Gastroesophageal sphincter (tissue), 4 donors: ENCODE measurements at regions not wholly inside any gene's neighbourhood (a gene's known extent, or its start where the extent isn't known, plus 50 kb on each side); places are given as distances from the start of the nearest gene placed in this dataset.

ENCODE experiments used
- ATAC-seq: fragments of 150-250 bp; one replicate; pipeline ENCODE4 v1.9.1; 2016; ENCODE audit warnings: mild to moderate bottlenecking, moderate library complexity
- H3K27ac ChIP-seq, 4 donors: fragments of 200-600 bp; sonication (generic) in 3 of 4; 1 replicate in 3 of 4; 2 replicates in 1 of 4; pipeline ENCODE4 v1.5.1; 2016 to 2019
- H3K27me3 ChIP-seq: fragments of 200-600 bp; sonication (generic); one replicate; pipeline ENCODE4 v1.5.1; 2019
- H3K36me3 ChIP-seq, 2 donors: fragments of 200-600 bp; sonication (generic); one replicate each; pipeline ENCODE4 v1.5.1; 2019; ENCODE audit warnings: control low read depth in 1 of 2
- H3K4me1 ChIP-seq, 3 donors: fragments of 200-600 bp; sonication (generic); 1 replicate in 2 of 3; 2 replicates in 1 of 3; pipeline ENCODE4 v1.5.1; 2016 to 2019; ENCODE audit warnings: control low read depth in 2 of 3
- H3K4me3 ChIP-seq, 2 donors: fragments of 200-600 bp; sonication (generic); one replicate each; pipeline ENCODE4 v1.5.1; 2019; ENCODE audit warnings: mild to moderate bottlenecking in 1 of 2, moderate library complexity in 1 of 2
- H3K9me3 ChIP-seq, 3 donors: fragments of 200-600 bp; sonication (generic); one replicate each; pipeline ENCODE4 v1.5.1; 2017 to 2019; ENCODE audit warnings: control low read depth in 2 of 3
- EP300 ChIP-seq: sonication (generic); formaldehyde crosslinking; IDR thresholded peaks from one replicate; pipeline ENCODE4 v1.6.1; 2017; ENCODE audit warnings: antibody characterized with exemption, mild to moderate bottlenecking
- POLR2A ChIP-seq, 2 donors: fragments of 450-650 bp; IDR thresholded peaks; one replicate each; pipeline ENCODE4 v1.6.1; 2017; ENCODE audit warnings: antibody characterized with exemption in 2 of 2, mild to moderate bottlenecking in 2 of 2, moderate library complexity in 1 of 2
- POLR2AphosphoS5 ChIP-seq: sonication (generic); formaldehyde crosslinking; IDR thresholded peaks from one replicate; pipeline ENCODE4 v1.6.1; 2017; ENCODE audit warnings: antibody characterized with exemption
- WGBS, 2 donors: methylation state at CpG; one replicate each; pipeline ENCODE4 v1.1.5; 2018; ENCODE audit warnings: low coverage in 1 of 2; 5-methylcytosine and 5-hydroxymethylcytosine counted together
- TF ChIP-seq, protein P1 (sequence below), 4 experiments: fragments of 200-600 bp in 2 of 4; fragments of 450-650 bp in 2 of 4; sonication (generic) in 1 of 4; IDR thresholded peaks; one replicate each; pipeline ENCODE4 v1.5.1; 2017 to 2019; ENCODE audit warnings: antibody characterized with exemption in 4 of 4, mild to moderate bottlenecking in 2 of 4, moderate library complexity in 2 of 4

GRCh38 chr4:35025152-35025834 is 1219.0 kb downstream of the ARAP2 start:
- no peak for ATAC-seq
- no peaks in the 10 kb centered on the region for H3K27me3 ChIP-seq
- no peak overlapping the region for H3K27ac ChIP-seq
- no peaks in the 10 kb centered on the region for H3K36me3 ChIP-seq
- no peaks in the 10 kb centered on the region for H3K9me3 ChIP-seq
- no peak overlapping the region for H3K4me3 ChIP-seq
- TF ChIP-seq POLR2A (IDR thresholded peaks at IDR 0.05): no peak
- TF ChIP-seq EP300: no peak
- TF ChIP-seq POLR2AphosphoS5: no peak
- TF ChIP-seq, protein P1, sequence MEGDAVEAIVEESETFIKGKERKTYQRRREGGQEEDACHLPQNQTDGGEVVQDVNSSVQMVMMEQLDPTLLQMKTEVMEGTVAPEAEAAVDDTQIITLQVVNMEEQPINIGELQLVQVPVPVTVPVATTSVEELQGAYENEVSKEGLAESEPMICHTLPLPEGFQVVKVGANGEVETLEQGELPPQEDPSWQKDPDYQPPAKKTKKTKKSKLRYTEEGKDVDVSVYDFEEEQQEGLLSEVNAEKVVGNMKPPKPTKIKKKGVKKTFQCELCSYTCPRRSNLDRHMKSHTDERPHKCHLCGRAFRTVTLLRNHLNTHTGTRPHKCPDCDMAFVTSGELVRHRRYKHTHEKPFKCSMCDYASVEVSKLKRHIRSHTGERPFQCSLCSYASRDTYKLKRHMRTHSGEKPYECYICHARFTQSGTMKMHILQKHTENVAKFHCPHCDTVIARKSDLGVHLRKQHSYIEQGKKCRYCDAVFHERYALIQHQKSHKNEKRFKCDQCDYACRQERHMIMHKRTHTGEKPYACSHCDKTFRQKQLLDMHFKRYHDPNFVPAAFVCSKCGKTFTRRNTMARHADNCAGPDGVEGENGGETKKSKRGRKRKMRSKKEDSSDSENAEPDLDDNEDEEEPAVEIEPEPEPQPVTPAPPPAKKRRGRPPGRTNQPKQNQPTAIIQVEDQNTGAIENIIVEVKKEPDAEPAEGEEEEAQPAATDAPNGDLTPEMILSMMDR (IDR thresholded peaks at IDR 0.05): no peak
- 63 to 71% methylated on average over 2 to 3 of the region's 3 CpGs for WGBS, 2 donors
- no peaks in the 10 kb centered on the region for H3K4me1 ChIP-seq

GRCh38 chr4:35038079-35038805 is 1206.1 kb downstream of the ARAP2 start:
- Histone ChIP-seq H3K27ac (no peak overlapping the region), H3K4me1 (no peaks in the 10 kb centered on the region), H3K27me3 (no peaks in the 10 kb centered on the region), H3K4me3 (no peak overlapping the region), H3K36me3 (no peaks in the 10 kb centered on the region), H3K9me3 (no peaks in the 10 kb centered on the region)
- ATAC-seq: no peak
- no CpG with 5 or more reads among the region's 29 CpGs for WGBS, 2 donors
- TF ChIP-seq, protein P1 (IDR thresholded peaks at IDR 0.05): no peak
- TF ChIP-seq POLR2A (IDR thresholded peaks at IDR 0.05): no peak
- no peak for TF ChIP-seq POLR2AphosphoS5
- no peak for TF ChIP-seq EP300

DNA sequence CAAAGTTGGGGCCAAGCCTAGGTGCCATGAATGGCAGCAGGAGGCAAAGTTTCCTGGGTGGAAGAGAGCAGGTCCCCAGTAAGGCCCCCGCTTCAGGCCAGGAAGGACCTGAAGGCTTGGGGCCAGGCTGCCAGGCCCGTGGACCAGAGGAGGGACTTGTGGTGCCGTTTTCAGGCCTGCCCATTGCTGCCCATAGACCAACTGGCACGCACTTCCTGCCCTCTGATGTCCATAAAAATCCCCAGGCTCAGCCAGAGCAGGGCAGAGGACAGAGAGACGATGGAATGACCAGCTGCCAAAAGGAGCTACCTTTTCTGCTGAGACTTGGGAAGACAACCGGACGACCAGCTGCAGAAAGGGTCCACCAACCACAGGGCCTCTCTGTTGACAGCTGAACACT is 1205.5 kb downstream of the ARAP2 start:
- Histone ChIP-seq H3K4me1 (no peaks in the 10 kb centered on the region), H3K27ac (no peak overlapping the region), H3K36me3 (no peaks in the 10 kb centered on the region), H3K4me3 (no peak overlapping the region), H3K27me3 (no peaks in the 10 kb centered on the region), H3K9me3 (no peaks in the 10 kb centered on the region)
- no peak for ATAC-seq
- 83% methylated on average over 4 of the region's 7 CpGs; no CpG with 5 or more reads in 1 of the 2 donors for WGBS, 2 donors
- TF ChIP-seq POLR2AphosphoS5 (no peak), EP300 (no peak), POLR2A (IDR thresholded peaks at IDR 0.05) (no peak)
- TF ChIP-seq, protein P1 (IDR thresholded peaks at IDR 0.05): no peak

DNA sequence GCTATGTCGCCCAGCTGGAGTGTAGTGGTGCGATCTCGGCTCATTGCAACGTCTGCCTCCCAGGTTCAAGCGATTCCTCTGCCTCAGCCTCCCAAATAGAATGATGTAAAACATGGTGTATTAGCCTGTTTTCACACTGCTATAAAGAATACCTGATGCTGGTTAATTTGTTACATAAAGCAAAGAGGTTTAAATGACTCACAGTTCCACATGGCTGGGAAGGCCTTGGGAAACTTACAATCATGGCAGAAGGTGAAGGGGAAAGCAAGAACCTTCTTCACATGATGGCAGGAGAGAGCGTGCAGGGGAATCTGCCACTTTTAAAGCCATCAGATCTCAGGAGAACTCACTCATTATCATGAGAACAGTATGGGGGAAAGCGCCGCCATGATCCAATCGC is 1191.8 kb downstream of the ARAP2 start:
- TF ChIP-seq, protein P1 (IDR thresholded peaks at IDR 0.05): no peak
- TF ChIP-seq POLR2AphosphoS5 (no peak), POLR2A (IDR thresholded peaks at IDR 0.05) (no peak), EP300 (no peak)
- Histone ChIP-seq H3K27ac (no peak overlapping the region), H3K4me1 (no peaks in the 10 kb centered on the region), H3K4me3 (no peak overlapping the region), H3K9me3 (no peaks in the 10 kb centered on the region), H3K36me3 (no peaks in the 10 kb centered on the region), H3K27me3 (no peaks in the 10 kb centered on the region)
- 96 to 97% methylated on average over 4 to 9 of the region's 9 CpGs for WGBS, 2 donors
- no peak for ATAC-seq
